Tibial nerve (tissue), 4 donors: ENCODE measurements at regions not wholly inside any gene's neighbourhood (a gene's known extent, or its start where the extent isn't known, plus 50 kb on each side); places are given as distances from the start of the nearest gene placed in this dataset.

Source experiments
- EP300 ChIP-seq, 2 donors: sonication (generic); formaldehyde crosslinking; IDR thresholded peaks; one replicate each; pipeline ENCODE4 v1.6.1; 2017; ENCODE audit warnings: antibody characterized with exemption in 2 of 2, mild to moderate bottlenecking in 1 of 2
- POLR2A ChIP-seq, 2 donors: fragments of 450-650 bp; IDR thresholded peaks; one replicate each; pipeline ENCODE4 v1.6.1; 2017; ENCODE audit warnings: antibody characterized with exemption in 2 of 2, mild to moderate bottlenecking in 2 of 2, moderate library complexity in 2 of 2
- TF ChIP-seq, protein P1 (sequence below), 5 experiments: fragments of 200-600 bp in 3 of 5; fragments of 450-650 bp in 2 of 5; sonication (generic) in 3 of 5; IDR thresholded peaks; one replicate each; pipeline ENCODE4 v1.5.1; 2016 to 2019; ENCODE audit warnings: antibody characterized with exemption in 5 of 5, mild to moderate bottlenecking in 3 of 5, moderate library complexity in 2 of 5

- TF ChIP-seq, protein P1, sequence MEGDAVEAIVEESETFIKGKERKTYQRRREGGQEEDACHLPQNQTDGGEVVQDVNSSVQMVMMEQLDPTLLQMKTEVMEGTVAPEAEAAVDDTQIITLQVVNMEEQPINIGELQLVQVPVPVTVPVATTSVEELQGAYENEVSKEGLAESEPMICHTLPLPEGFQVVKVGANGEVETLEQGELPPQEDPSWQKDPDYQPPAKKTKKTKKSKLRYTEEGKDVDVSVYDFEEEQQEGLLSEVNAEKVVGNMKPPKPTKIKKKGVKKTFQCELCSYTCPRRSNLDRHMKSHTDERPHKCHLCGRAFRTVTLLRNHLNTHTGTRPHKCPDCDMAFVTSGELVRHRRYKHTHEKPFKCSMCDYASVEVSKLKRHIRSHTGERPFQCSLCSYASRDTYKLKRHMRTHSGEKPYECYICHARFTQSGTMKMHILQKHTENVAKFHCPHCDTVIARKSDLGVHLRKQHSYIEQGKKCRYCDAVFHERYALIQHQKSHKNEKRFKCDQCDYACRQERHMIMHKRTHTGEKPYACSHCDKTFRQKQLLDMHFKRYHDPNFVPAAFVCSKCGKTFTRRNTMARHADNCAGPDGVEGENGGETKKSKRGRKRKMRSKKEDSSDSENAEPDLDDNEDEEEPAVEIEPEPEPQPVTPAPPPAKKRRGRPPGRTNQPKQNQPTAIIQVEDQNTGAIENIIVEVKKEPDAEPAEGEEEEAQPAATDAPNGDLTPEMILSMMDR (IDR thresholded peaks at IDR 0.05) = no peak
- TF ChIP-seq POLR2A (IDR thresholded peaks at IDR 0.05) (no peak), EP300 (IDR thresholded peaks at IDR 0.05) (no peak)
Measured at GRCh38 chr2:217001740-217002139, 141.9 kb upstream of the TNP1 start.
